ENCODE measurements at regions not wholly inside any gene's neighbourhood (a gene's known extent, or its start where the extent isn't known, plus 50 kb on each side); places are given as distances from the start of the nearest gene placed in this dataset.

GRCh38 chr9:82511626-82512025 lies 523.1 kb downstream of the SPATA31D1 start:
- H3K27me3 Mint-ChIP-seq (ENCODE audit: low read depth) = no peaks in the 10 kb centered on the region
- H3K27ac Mint-ChIP-seq = no peak overlapping the region
- H3K9me3 Mint-ChIP-seq = peaks cover 8 to 15% of the 10 kb centered on the region in 2 donors
- no peak for DNase-seq
- no peak overlapping the region for H3K4me3 Mint-ChIP-seq
- ATAC-seq (replicated peaks in 1 of 2) = no peak
- H3K36me3 Mint-ChIP-seq (ENCODE audit: insufficient read depth in 2 of 2) = peaks cover 0 to 3% of the 10 kb centered on the region in 2 donors
- H3K4me1 Mint-ChIP-seq (ENCODE audit: low read depth) = no peaks in the 10 kb centered on the region

- H3K36me3 Mint-ChIP-seq (ENCODE audit: insufficient read depth in 2 of 2) = peaks cover 0 to 3% of the 10 kb centered on the region in 2 donors
- ATAC-seq (replicated peaks in 1 of 2) = no peak
- peaks cover 7 to 14% of the 10 kb centered on the region in 2 donors for H3K9me3 Mint-ChIP-seq
- H3K4me3 Mint-ChIP-seq = no peak overlapping the region
- no peak for DNase-seq
- no peak overlapping the region for H3K27ac Mint-ChIP-seq
- H3K27me3 Mint-ChIP-seq (ENCODE audit: low read depth) = no peaks in the 10 kb centered on the region
- no peaks in the 10 kb centered on the region for H3K4me1 Mint-ChIP-seq (ENCODE audit: low read depth)
Observed at GRCh38 chr9:82512728-82513127, 524.2 kb downstream of the SPATA31D1 start.

GRCh38 chr9:82513242-82513751 lies 524.7 kb downstream of the SPATA31D1 start:
- H3K36me3 Mint-ChIP-seq (ENCODE audit: insufficient read depth in 2 of 2) = peaks cover 0 to 3% of the 10 kb centered on the region in 2 donors
- no peak overlapping the region for H3K27ac Mint-ChIP-seq
- H3K4me1 Mint-ChIP-seq (ENCODE audit: low read depth) = no peaks in the 10 kb centered on the region
- H3K4me3 Mint-ChIP-seq = no peak overlapping the region
- no peaks in the 10 kb centered on the region for H3K27me3 Mint-ChIP-seq (ENCODE audit: low read depth)
- no peak for DNase-seq
- H3K9me3 Mint-ChIP-seq = peaks cover 7 to 12% of the 10 kb centered on the region in 2 donors
- no peak for ATAC-seq (replicated peaks in 1 of 2)

- Mint-ChIP-seq H3K4me3 (no peak overlapping the region), H3K4me1 (ENCODE audit: low read depth) (no peaks in the 10 kb centered on the region), H3K9me3 (peaks cover 7 to 11% of the 10 kb centered on the region in 2 donors), H3K36me3 (ENCODE audit: insufficient read depth in 2 of 2) (peaks cover 0 to 3% of the 10 kb centered on the region in 2 donors), H3K27me3 (ENCODE audit: low read depth) (no peaks in the 10 kb centered on the region), H3K27ac (no peak overlapping the region)
- DNase-seq (no peak), ATAC-seq (replicated peaks in 1 of 2) (no peak)
Observed at GRCh38 chr9:82513976-82514735, 525.6 kb downstream of the SPATA31D1 start.

GRCh38 chr9:82518868-82519267 lies 530.3 kb downstream of the SPATA31D1 start:
- Mint-ChIP-seq H3K9me3 (peaks cover 7 to 11% of the 10 kb centered on the region in 2 donors), H3K27me3 (ENCODE audit: low read depth) (no peaks in the 10 kb centered on the region), H3K27ac (no peak overlapping the region), H3K4me3 (no peak overlapping the region), H3K36me3 (ENCODE audit: insufficient read depth in 2 of 2) (peaks cover 0 to 3% of the 10 kb centered on the region in 2 donors), H3K4me1 (ENCODE audit: low read depth) (no peaks in the 10 kb centered on the region)
- ATAC-seq (replicated peaks in 1 of 2) (no peak), DNase-seq (no peak)

- ATAC-seq (replicated peaks in 1 of 2) (no peak), DNase-seq (no peak)
- Mint-ChIP-seq H3K4me3 (no peak overlapping the region), H3K27me3 (ENCODE audit: low read depth) (no peaks in the 10 kb centered on the region), H3K27ac (no peak overlapping the region), H3K36me3 (ENCODE audit: insufficient read depth in 2 of 2) (peaks cover 0 to 3% of the 10 kb centered on the region in 2 donors), H3K9me3 (peaks cover 7 to 11% of the 10 kb centered on the region in 2 donors), H3K4me1 (ENCODE audit: low read depth) (no peaks in the 10 kb centered on the region)
Observed at GRCh38 chr9:82519332-82519731, 530.8 kb downstream of the SPATA31D1 start.

GRCh38 chr9:82524407-82524806 lies 535.8 kb downstream of the SPATA31D1 start:
- Mint-ChIP-seq H3K36me3 (ENCODE audit: insufficient read depth in 2 of 2) (peaks cover 0 to 4% of the 10 kb centered on the region in 2 donors), H3K9me3 (peaks cover 14 to 23% of the 10 kb centered on the region in 2 donors), H3K27me3 (ENCODE audit: low read depth) (no peaks in the 10 kb centered on the region), H3K27ac (no peak overlapping the region), H3K4me1 (ENCODE audit: low read depth) (no peaks in the 10 kb centered on the region), H3K4me3 (no peak overlapping the region)
- no peak for DNase-seq
- no peak for ATAC-seq (replicated peaks in 1 of 2)

GRCh38 chr9:82526577-82526976 lies 536.4 kb downstream of the RASEF start:
- no peak for DNase-seq
- Mint-ChIP-seq H3K9me3 (peaks cover 10 to 19% of the 10 kb centered on the region in 2 donors), H3K4me1 (ENCODE audit: low read depth) (no peaks in the 10 kb centered on the region), H3K4me3 (no peak overlapping the region), H3K36me3 (ENCODE audit: insufficient read depth in 2 of 2) (peaks cover 0 to 4% of the 10 kb centered on the region in 2 donors), H3K27me3 (ENCODE audit: low read depth) (no peaks in the 10 kb centered on the region), H3K27ac (no peak overlapping the region)
- ATAC-seq (replicated peaks in 1 of 2) = no peak

GRCh38 chr9:82531795-82532194 lies 531.1 kb downstream of the RASEF start:
- H3K27me3 Mint-ChIP-seq (ENCODE audit: low read depth) = no peaks in the 10 kb centered on the region
- H3K36me3 Mint-ChIP-seq (ENCODE audit: insufficient read depth in 2 of 2) = peaks cover 0 to 4% of the 10 kb centered on the region in 2 donors
- ATAC-seq (replicated peaks in 1 of 2) (no peak), DNase-seq (no peak)
- no peak overlapping the region for H3K27ac Mint-ChIP-seq
- peaks cover 6 to 16% of the 10 kb centered on the region in 2 donors for H3K9me3 Mint-ChIP-seq
- H3K4me3 Mint-ChIP-seq = no peak overlapping the region
- H3K4me1 Mint-ChIP-seq (ENCODE audit: low read depth) = no peaks in the 10 kb centered on the region

GRCh38 chr9:82532504-82533180 lies 530.3 kb downstream of the RASEF start:
- Mint-ChIP-seq H3K27me3 (ENCODE audit: low read depth) (no peaks in the 10 kb centered on the region), H3K27ac (no peak overlapping the region), H3K4me3 (no peak overlapping the region), H3K36me3 (ENCODE audit: insufficient read depth in 2 of 2) (no peaks in the 10 kb centered on the region), H3K9me3 (peaks cover 7 to 10% of the 10 kb centered on the region in 2 donors), H3K4me1 (ENCODE audit: low read depth) (no peaks in the 10 kb centered on the region)
- DNase-seq = no peak
- ATAC-seq (replicated peaks in 1 of 2) = no peak

GRCh38 chr9:82535432-82535998 lies 527.4 kb downstream of the RASEF start:
- peaks cover 3 to 6% of the 10 kb centered on the region in 2 donors for H3K9me3 Mint-ChIP-seq
- H3K27me3 Mint-ChIP-seq (ENCODE audit: low read depth) = no peaks in the 10 kb centered on the region
- H3K36me3 Mint-ChIP-seq (ENCODE audit: insufficient read depth in 2 of 2) = no peaks in the 10 kb centered on the region
- ATAC-seq (replicated peaks in 1 of 2) (no peak), DNase-seq (no peak)
- H3K27ac Mint-ChIP-seq = no peak overlapping the region
- no peak overlapping the region for H3K4me3 Mint-ChIP-seq
- H3K4me1 Mint-ChIP-seq (ENCODE audit: low read depth) = no peaks in the 10 kb centered on the region

GRCh38 chr9:82538634-82539033 lies 524.3 kb downstream of the RASEF start:
- no peaks in the 10 kb centered on the region for H3K27me3 Mint-ChIP-seq (ENCODE audit: low read depth)
- no peaks in the 10 kb centered on the region for H3K4me1 Mint-ChIP-seq (ENCODE audit: low read depth)
- H3K36me3 Mint-ChIP-seq (ENCODE audit: insufficient read depth in 2 of 2) = no peaks in the 10 kb centered on the region
- H3K9me3 Mint-ChIP-seq = peaks cover 3 to 6% of the 10 kb centered on the region in 2 donors
- ATAC-seq (replicated peaks in 1 of 2) = no peak
- no peak overlapping the region for H3K4me3 Mint-ChIP-seq
- DNase-seq = no peak
- H3K27ac Mint-ChIP-seq = no peak overlapping the region

GRCh38 chr9:82539146-82539545 lies 523.8 kb downstream of the RASEF start:
- peaks cover under 1 to 3% of the 10 kb centered on the region in 2 donors for H3K9me3 Mint-ChIP-seq
- ATAC-seq (replicated peaks in 1 of 2) = no peak
- H3K27ac Mint-ChIP-seq = no peak overlapping the region
- H3K4me1 Mint-ChIP-seq (ENCODE audit: low read depth) = no peaks in the 10 kb centered on the region
- H3K27me3 Mint-ChIP-seq (ENCODE audit: low read depth) = no peaks in the 10 kb centered on the region
- no peak overlapping the region for H3K4me3 Mint-ChIP-seq
- DNase-seq = no peak
- H3K36me3 Mint-ChIP-seq (ENCODE audit: insufficient read depth in 2 of 2) = no peaks in the 10 kb centered on the region
